ENCODE measurements at regions not wholly inside any gene's neighbourhood (a gene's known extent, or its start where the extent isn't known, plus 50 kb on each side); places are given as distances from the start of the nearest gene placed in this dataset.

GRCh38 chr2:381181-381580 lies 93.3 kb upstream of the ALKAL2 start:
- TF ChIP-seq CTCF (IDR thresholded peaks at IDR 0.05) (no peak), POLR2A (IDR thresholded peaks at IDR 0.05) (no peak)

Measured in thyroid gland (tissue), 4 donors.